ENCODE measurements at regions not wholly inside any gene's neighbourhood (a gene's known extent, or its start where the extent isn't known, plus 50 kb on each side); places are given as distances from the start of the nearest gene placed in this dataset.

- FAIRE-seq, result no peak
These were observed 725.3 kb upstream of the PTPRD start for GRCh38 chr9:11338130-11338529.

GRCh38 chr9:11340654-11341053 is 727.9 kb upstream of the PTPRD start:
- no peak for FAIRE-seq

GRCh38 chr9:11347437-11347836 is 734.6 kb upstream of the PTPRD start:
- FAIRE-seq, result no peak

GRCh38 chr9:11348366-11348765 is 735.6 kb upstream of the PTPRD start:
- no peak for FAIRE-seq

GRCh38 chr9:11349187-11349586 is 736.4 kb upstream of the PTPRD start:
- no peak for FAIRE-seq

GRCh38 chr9:11352612-11353011 is 739.8 kb upstream of the PTPRD start:
- FAIRE-seq, result no peak

- FAIRE-seq, result no peak
These were observed 743.3 kb upstream of the PTPRD start for GRCh38 chr9:11356067-11356466.

GRCh38 chr9:11366585-11367129 is 753.9 kb upstream of the PTPRD start:
- FAIRE-seq, result no peak

GRCh38 chr9:11374926-11375325 is 762.1 kb upstream of the PTPRD start:
- FAIRE-seq, result no peak

- FAIRE-seq, result no peak
These were observed 789.8 kb upstream of the PTPRD start for GRCh38 chr9:11402621-11403020.

GRCh38 chr9:11414241-11414640 is 801.4 kb upstream of the PTPRD start:
- no peak for FAIRE-seq

GRCh38 chr9:11417782-11418181 is 805.0 kb upstream of the PTPRD start:
- FAIRE-seq, result no peak

GRCh38 chr9:11431490-11431889 is 818.7 kb upstream of the PTPRD start:
- FAIRE-seq, result no peak

GRCh38 chr9:11432361-11432760 is 819.6 kb upstream of the PTPRD start:
- no peak for FAIRE-seq

GRCh38 chr9:11443631-11444030 is 830.8 kb upstream of the PTPRD start:
- FAIRE-seq, result no peak

GRCh38 chr9:11457825-11458790 is 845.3 kb upstream of the PTPRD start:
- no peak for FAIRE-seq

GRCh38 chr9:11469745-11470144 is 856.9 kb upstream of the PTPRD start:
- FAIRE-seq, result no peak

GRCh38 chr9:11471321-11471720 is 858.5 kb upstream of the PTPRD start:
- no peak for FAIRE-seq

GRCh38 chr9:11500780-11501179 is 888.0 kb upstream of the PTPRD start:
- FAIRE-seq, result no peak

- no peak for FAIRE-seq
These were observed 894.2 kb upstream of the PTPRD start for GRCh38 chr9:11506980-11507379.

- no peak for FAIRE-seq
These were observed 924.8 kb upstream of the PTPRD start for GRCh38 chr9:11537566-11537965.

GRCh38 chr9:11542781-11543180 is 930.0 kb upstream of the PTPRD start:
- no peak for FAIRE-seq

- no peak for FAIRE-seq
These were observed 933.4 kb upstream of the PTPRD start for GRCh38 chr9:11546231-11546630.

GRCh38 chr9:11549311-11549794 is 936.6 kb upstream of the PTPRD start:
- FAIRE-seq, result no peak
